Prostate gland (tissue), 2 donors: ENCODE measurements at regions not wholly inside any gene's neighbourhood (a gene's known extent, or its start where the extent isn't known, plus 50 kb on each side); places are given as distances from the start of the nearest gene placed in this dataset.

Experiments
- POLR2A ChIP-seq: fragments of 450-650 bp; IDR thresholded peaks from one replicate; pipeline ENCODE4 v1.6.1; 2016; ENCODE audit warnings: antibody characterized with exemption, mild to moderate bottlenecking
- POLR2AphosphoS5 ChIP-seq: sonication (generic); formaldehyde crosslinking; IDR thresholded peaks from one replicate; pipeline ENCODE4 v1.6.1; 2017; ENCODE audit warnings: antibody characterized with exemption
- TF ChIP-seq, protein P1 (sequence below), 4 experiments: fragments of 200-600 bp in 2 of 4; fragments of 450-650 bp in 2 of 4; sonication (generic) in 2 of 4; IDR thresholded peaks; 1 replicate in 3 of 4; 2 replicates in 1 of 4; pipeline ENCODE4 v1.5.1; 2016 to 2019; ENCODE audit warnings: antibody characterized with exemption in 4 of 4, mild to moderate bottlenecking in 2 of 4, moderate library complexity in 2 of 4

DNA sequence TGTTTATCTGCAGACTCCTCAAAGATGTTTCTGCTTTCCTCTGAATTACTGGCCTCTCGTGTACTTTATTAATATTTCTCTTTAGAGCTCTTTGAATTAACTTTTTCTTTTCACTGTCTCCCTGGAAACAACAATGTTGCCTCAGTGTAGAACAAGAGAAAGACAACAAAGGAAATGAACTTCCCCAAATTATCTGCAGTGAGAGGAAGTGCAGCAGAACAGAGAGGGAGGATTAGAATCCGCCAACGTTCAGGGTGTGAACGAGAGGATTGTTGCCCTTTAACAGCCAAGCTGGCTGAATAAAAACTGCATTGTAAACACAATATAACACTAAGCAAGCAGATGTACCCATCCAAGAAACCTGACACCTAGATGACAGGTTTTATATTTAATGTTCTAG, 375.9 kb downstream of the GALC start:
- TF ChIP-seq POLR2A (no peak), POLR2AphosphoS5 (no peak)
- TF ChIP-seq, protein P1, sequence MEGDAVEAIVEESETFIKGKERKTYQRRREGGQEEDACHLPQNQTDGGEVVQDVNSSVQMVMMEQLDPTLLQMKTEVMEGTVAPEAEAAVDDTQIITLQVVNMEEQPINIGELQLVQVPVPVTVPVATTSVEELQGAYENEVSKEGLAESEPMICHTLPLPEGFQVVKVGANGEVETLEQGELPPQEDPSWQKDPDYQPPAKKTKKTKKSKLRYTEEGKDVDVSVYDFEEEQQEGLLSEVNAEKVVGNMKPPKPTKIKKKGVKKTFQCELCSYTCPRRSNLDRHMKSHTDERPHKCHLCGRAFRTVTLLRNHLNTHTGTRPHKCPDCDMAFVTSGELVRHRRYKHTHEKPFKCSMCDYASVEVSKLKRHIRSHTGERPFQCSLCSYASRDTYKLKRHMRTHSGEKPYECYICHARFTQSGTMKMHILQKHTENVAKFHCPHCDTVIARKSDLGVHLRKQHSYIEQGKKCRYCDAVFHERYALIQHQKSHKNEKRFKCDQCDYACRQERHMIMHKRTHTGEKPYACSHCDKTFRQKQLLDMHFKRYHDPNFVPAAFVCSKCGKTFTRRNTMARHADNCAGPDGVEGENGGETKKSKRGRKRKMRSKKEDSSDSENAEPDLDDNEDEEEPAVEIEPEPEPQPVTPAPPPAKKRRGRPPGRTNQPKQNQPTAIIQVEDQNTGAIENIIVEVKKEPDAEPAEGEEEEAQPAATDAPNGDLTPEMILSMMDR (IDR thresholded peaks at IDR 0.05) = no peak
